Ovary (tissue), 7 donors: ENCODE measurements at regions not wholly inside any gene's neighbourhood (a gene's known extent, or its start where the extent isn't known, plus 50 kb on each side); places are given as distances from the start of the nearest gene placed in this dataset.

Experiments
- DNase-seq, 5 donors: peaks; one replicate each; pipeline ENCODE4 v3.0.0-alpha.2; 2019 to 2020
- H3K27ac ChIP-seq, 2 donors: fragments of 200-600 bp; one replicate each; pipeline versions ENCODE4 v1.5.1 to v1.8.0; 2019 to 2022
- H3K27me3 ChIP-seq: fragments of 200-600 bp; one replicate; pipeline ENCODE4 v1.8.0; 2022
- H3K36me3 ChIP-seq: fragments of 200-600 bp; sonication (generic); one replicate; pipeline ENCODE4 v1.5.1; 2019
- H3K4me1 ChIP-seq: one replicate; pipeline ENCODE4 v1.8.1; 2013; ENCODE audit warnings: mild to moderate bottlenecking, moderate library complexity; ENCODE audit not compliant: insufficient read depth
- H3K4me3 ChIP-seq: fragments of 200-600 bp; sonication (generic); one replicate; pipeline ENCODE4 v1.5.1; 2017
- H3K9me3 ChIP-seq, 2 donors: fragments of 200-600 bp in 1 of 2; sonication (generic) in 1 of 2; one replicate each; pipeline versions ENCODE4 v1.5.1 to v1.8.1; 2013 to 2019; ENCODE audit warnings: mild to moderate bottlenecking in 1 of 2, moderate library complexity in 1 of 2
- CTCF ChIP-seq, 3 donors: fragments of 450-650 bp in 2 of 3; fragments of 200-600 bp in 1 of 3; IDR thresholded peaks; one replicate each; pipeline versions ENCODE4 v1.5.1 to v1.8.0; 2016 to 2022; ENCODE audit warnings: antibody characterized with exemption in 3 of 3, mild to moderate bottlenecking in 1 of 3
- EP300 ChIP-seq: sonication (generic); formaldehyde crosslinking; IDR thresholded peaks from one replicate; pipeline ENCODE4 v1.6.1; 2017; ENCODE audit warnings: antibody characterized with exemption
- POLR2A ChIP-seq: fragments of 450-650 bp; IDR thresholded peaks from one replicate; pipeline ENCODE4 v1.6.1; 2017; ENCODE audit warnings: antibody characterized with exemption, mild to moderate bottlenecking, moderate library complexity
- WGBS, 3 donors: extraction: QIAGEN DNeasy Blood & Tissue Kit in 1 of 3; methylation state at CpG; one replicate each; pipeline versions ENCODE4 v1.1.5 to v1.1.7; 2013 to 2017; 5-methylcytosine and 5-hydroxymethylcytosine counted together
- intact Hi-C, 4 donors: fragments of 100-400 bp; cut with DNase I; formaldehyde crosslinking; loops; one replicate each; pipeline versions ENCODE4 v1.11.0 to v1.15.1; 2022 to 2023
- donor health status: DM: no; HTN: no; CAD: no; lungs with moderate emphysema.
- donor health status: DM: no; HTN: no; CAD: no.
- donor health status: Bipolar disorder and iron deficiency.
- donor health status: DM: no; HTN: no; CAD: no.
- donor health status: DM: yes; HTN: yes; CAD: no.

DNA sequence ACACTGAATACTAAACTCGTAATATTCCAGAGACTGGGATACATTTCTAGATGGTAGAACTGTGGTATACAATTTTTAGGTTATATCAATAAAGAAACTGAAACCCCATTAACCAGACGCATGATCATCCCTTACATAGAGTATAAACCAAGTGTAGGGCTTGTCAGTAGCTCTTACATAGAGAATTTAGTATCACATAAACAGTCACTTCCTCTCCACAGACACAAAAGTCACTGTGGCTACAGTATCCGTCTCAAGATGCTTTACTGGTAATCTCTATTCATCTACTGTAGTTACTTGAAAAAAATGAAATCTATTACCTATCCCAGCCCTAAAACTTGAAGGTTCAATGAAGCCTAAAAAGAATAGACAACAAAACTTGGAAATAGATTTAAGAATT lies 252.3 kb upstream of the TMPRSS15 start:
- TF ChIP-seq EP300, result no peak
- TF ChIP-seq CTCF (IDR thresholded peaks at IDR 0.05), result no peak
- TF ChIP-seq POLR2A, result no peak
- no peak overlapping the region for H3K27ac ChIP-seq
- H3K4me1 ChIP-seq, result no peaks in the 10 kb centered on the region
- 82 to 88% (median 83%) methylated on average over 3 of the region's 3 CpGs for WGBS, 3 donors
- no peak overlapping the region for H3K4me3 ChIP-seq
- H3K36me3 ChIP-seq, result no peaks in the 10 kb centered on the region
- intact Hi-C loops, result no loop called here
- no peaks in the 10 kb centered on the region for H3K9me3 ChIP-seq
- H3K27me3 ChIP-seq, result no peaks in the 10 kb centered on the region
- no peak for DNase-seq

GRCh38 chr21:18661842-18662241 lies 258.3 kb upstream of the TMPRSS15 start:
- Histone ChIP-seq H3K4me3 (no peak overlapping the region), H3K36me3 (no peaks in the 10 kb centered on the region), H3K27me3 (no peaks in the 10 kb centered on the region), H3K4me1 (no peaks in the 10 kb centered on the region), H3K27ac (no peak overlapping the region), H3K9me3 (no peaks in the 10 kb centered on the region)
- no peak for DNase-seq
- 74 to 91% (median 78%) methylated on average over 3 of the region's 3 CpGs for WGBS, 3 donors
- TF ChIP-seq CTCF (IDR thresholded peaks at IDR 0.05) (no peak), POLR2A (no peak), EP300 (no peak)
- intact Hi-C loops, result no loop called here

DNA sequence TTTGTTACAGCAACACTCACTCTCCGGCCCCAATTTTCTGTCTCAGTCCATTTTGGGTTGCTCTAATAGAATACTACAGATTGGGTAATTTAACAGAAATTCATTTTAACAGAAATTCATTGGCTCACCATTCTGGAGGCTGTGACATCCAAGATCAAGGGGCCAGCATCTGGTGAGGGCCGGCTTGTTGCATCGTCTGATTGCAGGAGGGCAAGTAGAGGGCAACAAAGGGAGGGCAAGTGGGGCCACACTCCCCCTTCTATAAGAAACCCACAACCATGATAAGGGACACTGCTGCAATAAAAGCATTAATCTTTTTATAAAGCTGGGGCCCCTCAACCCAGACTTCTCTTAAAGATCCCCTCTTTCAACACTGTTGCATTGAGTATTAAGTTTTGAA lies 260.1 kb upstream of the TMPRSS15 start:
- intact Hi-C loops, result no loop called here
- Histone ChIP-seq H3K4me1 (no peaks in the 10 kb centered on the region), H3K27ac (no peak overlapping the region), H3K36me3 (no peaks in the 10 kb centered on the region), H3K27me3 (no peaks in the 10 kb centered on the region), H3K4me3 (no peak overlapping the region), H3K9me3 (no peaks in the 10 kb centered on the region)
- no peak for DNase-seq
- TF ChIP-seq EP300 (no peak), CTCF (IDR thresholded peaks at IDR 0.05) (no peak), POLR2A (no peak)
- WGBS, 3 donors, result 68 to 75% (median 69%) methylated on average over 3 of the region's 3 CpGs

DNA sequence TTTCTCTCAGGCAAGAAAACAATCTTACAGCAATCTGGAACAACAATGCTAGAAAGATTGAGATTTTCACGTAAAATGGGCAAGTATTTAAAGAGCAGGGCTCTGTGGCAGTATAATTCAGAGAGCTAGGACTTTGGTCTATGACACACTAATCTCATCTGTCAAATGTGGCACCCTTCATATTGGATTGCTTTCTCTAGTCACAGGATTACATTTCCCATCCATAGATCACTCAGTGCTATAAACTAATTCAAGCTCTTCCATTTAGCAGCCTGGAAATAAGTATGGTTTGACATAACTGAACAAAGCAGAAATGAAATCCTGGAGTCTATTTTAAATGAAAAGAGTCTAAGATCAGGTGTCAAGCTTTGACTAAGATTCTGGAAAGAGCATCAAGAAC lies 263.1 kb upstream of the TMPRSS15 start:
- no peak for DNase-seq
- 87 to 93% (median 87%) methylated on average over 1 of the region's 1 CpG for WGBS, 3 donors
- no peaks in the 10 kb centered on the region for H3K36me3 ChIP-seq
- intact Hi-C loops, result no loop called here
- H3K4me1 ChIP-seq, result no peaks in the 10 kb centered on the region
- H3K27ac ChIP-seq, result no peak overlapping the region
- no peaks in the 10 kb centered on the region for H3K27me3 ChIP-seq
- no peaks in the 10 kb centered on the region for H3K9me3 ChIP-seq
- H3K4me3 ChIP-seq, result no peak overlapping the region
- TF ChIP-seq EP300 (no peak), CTCF (IDR thresholded peaks at IDR 0.05) (no peak), POLR2A (no peak)

DNA sequence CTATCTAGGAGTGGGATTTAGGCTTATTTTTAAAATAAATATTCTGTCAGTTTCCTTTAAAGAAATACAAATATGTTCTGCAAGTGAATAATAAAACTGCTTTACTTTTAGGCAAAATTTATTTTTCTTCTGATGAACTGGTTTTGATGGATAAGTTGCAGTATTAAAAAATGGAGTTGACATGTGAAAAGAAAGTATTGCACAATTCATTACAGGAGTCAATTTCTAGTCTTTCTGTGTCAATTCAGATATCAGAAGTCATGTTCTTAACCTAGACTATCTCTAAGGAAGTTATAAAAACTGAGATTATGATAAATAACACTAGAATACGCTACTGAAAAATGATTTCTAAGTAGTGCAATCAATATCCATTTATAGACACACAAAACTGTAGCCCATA lies 270.2 kb upstream of the TMPRSS15 start:
- Histone ChIP-seq H3K27ac (no peak overlapping the region), H3K27me3 (no peaks in the 10 kb centered on the region), H3K4me1 (no peaks in the 10 kb centered on the region), H3K4me3 (no peak overlapping the region), H3K9me3 (no peaks in the 10 kb centered on the region), H3K36me3 (no peaks in the 10 kb centered on the region)
- TF ChIP-seq CTCF (IDR thresholded peaks at IDR 0.05), result no peak
- TF ChIP-seq EP300, result no peak
- no peak for TF ChIP-seq POLR2A
- intact Hi-C loops, result no loop called here
- WGBS, 3 donors, result 78 to 88% (median 86%) methylated on average over 1 of the region's 1 CpG
- DNase-seq, result no peak
